ENCODE measurements at regions not wholly inside any gene's neighbourhood (a gene's known extent, or its start where the extent isn't known, plus 50 kb on each side); places are given as distances from the start of the nearest gene placed in this dataset.

GRCh38 chr5:5588887-5589826 is 166.7 kb downstream of the ICE1 start:
- TF ChIP-seq EP300 (IDR thresholded peaks at IDR 0.05) (no peak), CTCF (IDR thresholded peaks at IDR 0.05) (no peak), POLR2A (IDR thresholded peaks at IDR 0.05) (no peak)

All from sigmoid colon (tissue), 4 donors.